SW480 (cell line): ENCODE measurements at regions not wholly inside any gene's neighbourhood (a gene's known extent, or its start where the extent isn't known, plus 50 kb on each side); places are given as distances from the start of the nearest gene placed in this dataset.
"Not testable (repeated sequence)": the region's sequence is repeated elsewhere in the genome, so short reads cannot be mapped to it uniquely, and the experiment has no call there.

Experiments used
- DNase-seq: peaks from one replicate; pipeline ENCODE4 v3.0.0-alpha.2; 2016; ENCODE audit warnings: low spot score

- DNase-seq: no peak
Measured at GRCh38 chr14:31911160-31911559, 165.9 kb upstream of the ARHGAP5 start.

DNA sequence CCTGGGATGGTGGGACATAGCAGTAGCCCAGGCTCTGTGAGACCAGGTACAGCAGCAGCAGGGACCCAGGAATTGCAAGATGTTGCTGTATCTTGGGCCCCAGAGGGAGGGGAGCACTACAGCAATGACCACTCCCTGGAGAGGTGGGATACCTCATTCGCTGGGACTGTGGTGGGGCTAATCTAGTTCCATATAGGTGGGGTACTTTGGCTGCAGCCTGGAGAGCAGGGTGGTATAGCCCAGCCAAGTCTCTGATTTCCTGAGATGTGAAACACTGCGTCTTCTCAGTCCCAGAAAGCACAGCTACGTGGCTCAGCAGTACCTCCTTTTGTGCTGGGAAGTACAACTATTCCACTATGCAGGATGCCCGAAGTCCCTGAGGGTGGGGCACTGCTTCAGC lies 163.7 kb upstream of the ARHGAP5 start:
- DNase-seq: no peak

GRCh38 chr14:31918289-31918688 lies 158.8 kb upstream of the ARHGAP5 start:
- DNase-seq: not testable (repeated sequence)

GRCh38 chr14:31920001-31920400 lies 157.1 kb upstream of the ARHGAP5 start:
- no peak for DNase-seq

DNA sequence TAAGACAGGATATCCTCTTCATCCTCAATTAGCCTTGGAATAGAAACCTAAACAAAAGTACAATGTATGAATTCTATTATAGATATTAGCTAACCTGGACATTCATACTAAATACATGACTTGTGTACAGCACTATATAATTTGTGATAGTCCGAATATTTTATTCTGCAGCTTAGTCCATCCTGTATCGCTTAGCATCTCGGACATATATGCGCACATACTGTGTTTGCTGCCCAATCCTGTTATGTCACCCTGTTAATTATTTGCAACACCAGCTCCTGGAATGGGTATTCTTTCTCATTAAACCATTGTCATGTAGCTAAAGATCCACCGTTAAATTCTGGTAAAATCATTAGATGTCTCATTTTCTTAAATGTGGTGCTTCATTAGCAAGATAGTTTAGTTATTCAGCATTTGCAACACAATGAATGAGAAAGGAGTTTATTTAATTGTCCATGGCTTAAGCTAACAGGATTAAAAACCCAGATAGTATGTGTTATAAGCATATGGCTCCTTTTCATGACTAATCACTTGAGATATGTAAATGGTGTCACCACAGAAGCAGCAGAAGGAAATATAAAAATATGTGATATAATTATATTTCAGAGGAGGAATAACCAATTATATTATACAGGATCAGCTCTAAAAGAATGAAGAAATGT lies 156.0 kb upstream of the ARHGAP5 start:
- DNase-seq: no peak

DNA sequence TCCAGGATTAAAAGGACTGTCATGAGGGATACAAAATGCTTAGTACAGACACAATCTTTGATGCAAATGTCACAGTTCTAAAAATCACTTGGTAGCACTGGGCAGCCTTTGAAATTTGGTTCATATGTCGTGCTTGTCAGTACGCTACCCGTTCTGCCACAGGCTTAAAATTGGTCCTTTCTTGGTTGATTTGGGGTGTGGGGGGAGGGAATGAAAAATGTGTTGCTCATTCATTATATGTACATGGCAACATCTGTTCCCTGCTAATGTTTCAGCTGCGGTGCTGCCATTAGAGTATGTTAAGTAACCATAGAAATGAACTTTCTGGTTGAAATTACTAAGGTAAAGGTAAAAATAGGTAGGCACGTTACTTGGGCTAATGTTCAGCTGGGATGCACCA lies 155.4 kb upstream of the ARHGAP5 start:
- DNase-seq: no peak

DNA sequence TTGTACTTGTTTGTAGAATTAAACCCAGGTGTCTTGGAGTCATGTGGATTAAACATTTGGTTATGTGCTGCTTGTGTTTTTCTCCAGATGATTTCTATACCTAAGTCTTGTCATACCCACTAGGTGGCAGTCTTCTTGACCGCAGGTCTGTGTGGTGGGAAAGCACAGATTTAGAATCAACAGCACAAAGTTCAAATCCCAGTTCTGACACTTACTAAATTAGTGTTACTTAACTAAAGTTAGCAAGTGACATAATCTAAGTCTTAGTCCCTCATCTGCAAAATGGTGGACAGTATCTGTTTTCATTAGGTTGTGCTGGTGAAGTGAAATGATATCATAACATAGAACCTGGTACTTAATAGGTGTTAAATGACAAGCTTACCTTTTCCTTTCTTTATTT lies 151.0 kb upstream of the ARHGAP5 start:
- peak; percentile 50 for DNase-seq

DNA sequence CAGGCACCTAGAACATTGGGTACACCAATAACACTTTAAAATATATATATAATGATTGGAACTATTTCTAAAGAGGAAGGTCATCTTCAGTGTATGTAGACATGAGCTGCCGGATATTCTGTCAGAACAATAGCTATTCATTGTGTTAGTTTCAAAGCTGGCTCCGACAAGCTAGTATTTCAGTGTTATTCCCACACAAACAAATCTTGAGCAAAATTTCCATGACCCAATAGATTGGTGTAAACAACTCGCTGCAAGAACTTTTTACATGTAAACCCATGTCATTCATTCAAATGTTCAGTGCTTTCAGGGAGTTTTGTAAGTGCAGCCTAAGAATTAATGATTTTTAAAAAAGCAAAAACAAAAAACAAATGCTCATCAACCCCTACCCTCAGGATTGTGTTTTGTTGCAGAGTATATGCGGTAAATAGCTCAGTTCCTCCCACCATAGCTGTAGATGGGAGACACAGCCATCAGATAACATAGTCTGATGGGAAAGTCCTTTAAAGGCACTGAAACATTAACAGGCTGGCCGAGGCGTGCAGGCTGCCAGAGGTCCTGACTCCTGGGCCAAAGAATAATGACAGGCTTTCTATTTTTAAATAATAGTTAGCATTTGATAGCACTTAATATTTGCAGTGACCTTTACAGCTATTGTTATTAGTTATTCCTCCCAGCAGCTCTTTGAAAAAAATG lies 150.3 kb upstream of the ARHGAP5 start:
- DNase-seq: no peak

DNA sequence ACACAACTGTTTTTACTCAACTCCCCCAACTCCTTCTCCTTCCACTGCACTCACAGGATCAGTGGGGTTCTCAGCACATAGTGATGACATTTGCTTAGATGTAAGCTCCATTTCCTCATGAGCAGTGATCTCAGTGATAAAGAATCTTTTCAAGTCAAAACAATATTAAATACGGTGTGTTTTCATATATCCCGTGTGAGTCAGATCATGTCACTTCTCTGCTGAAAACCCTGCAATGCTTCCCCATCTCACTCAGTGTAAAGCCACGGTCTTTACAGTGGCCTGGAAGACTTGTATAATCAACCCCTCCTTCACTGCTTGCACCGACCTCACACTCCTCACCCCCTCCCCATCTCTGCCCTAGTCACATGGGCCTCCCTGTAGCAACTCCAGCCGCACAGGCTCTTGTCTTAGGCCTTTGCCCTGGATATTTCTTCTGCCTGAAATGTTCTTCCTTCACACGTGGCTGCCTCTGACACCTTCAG lies 149.7 kb upstream of the ARHGAP5 start:
- DNase-seq: peak; percentile 38

DNA sequence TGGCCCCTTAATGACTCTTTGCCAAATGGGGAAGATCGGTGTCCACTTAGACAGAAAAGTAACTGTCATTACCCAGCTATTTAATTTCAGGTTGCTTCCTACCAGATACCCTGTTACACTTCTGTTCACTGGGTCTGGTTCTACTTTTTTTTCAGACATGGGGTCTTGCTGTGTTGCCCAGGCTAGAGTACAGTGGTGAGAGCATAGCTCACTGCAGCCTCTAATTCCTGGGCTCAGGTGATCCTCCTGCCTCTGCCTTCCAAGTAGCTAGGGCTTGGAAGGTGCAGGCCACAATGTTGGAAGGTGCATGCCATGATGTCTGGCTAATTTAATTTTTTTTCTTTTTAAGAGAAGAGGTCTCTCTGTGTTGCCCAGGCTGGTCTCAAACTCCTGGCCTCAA lies 147.0 kb upstream of the ARHGAP5 start:
- no peak for DNase-seq

DNA sequence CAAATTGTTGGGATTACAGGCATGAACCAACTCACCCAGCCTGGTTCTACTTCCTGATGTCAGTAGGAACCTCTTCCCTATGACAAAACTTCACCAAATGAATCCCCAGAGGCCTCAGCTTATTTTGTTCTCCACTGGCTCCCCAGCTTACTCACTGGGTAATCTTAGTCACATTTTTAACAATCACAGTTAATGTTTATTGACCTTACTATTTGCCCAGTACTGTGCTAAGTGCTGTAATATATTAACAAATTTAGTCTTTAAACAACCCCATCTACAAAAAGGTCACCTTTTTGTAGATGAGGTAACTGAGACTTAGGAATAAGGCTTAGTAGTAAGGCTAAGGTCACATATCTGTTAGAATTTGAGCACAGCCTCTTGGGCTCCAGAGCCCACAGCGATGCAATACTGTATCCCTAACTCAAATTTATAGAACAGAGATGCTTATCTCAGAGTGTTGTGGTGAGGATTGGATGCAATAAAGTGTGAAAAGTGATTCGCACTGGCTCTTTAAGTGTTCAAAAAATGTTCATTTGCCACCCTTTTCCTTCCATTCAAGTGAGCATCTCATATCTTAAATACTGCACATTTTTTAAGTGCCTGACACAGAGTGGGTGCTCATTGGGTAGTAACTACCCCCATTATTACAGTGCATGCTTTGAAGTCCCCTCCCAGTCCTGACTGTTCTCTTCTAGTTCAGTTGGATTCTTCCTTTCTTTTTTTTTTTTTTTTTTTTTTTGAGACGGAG lies 146.4 kb upstream of the ARHGAP5 start:
- no peak for DNase-seq

DNA sequence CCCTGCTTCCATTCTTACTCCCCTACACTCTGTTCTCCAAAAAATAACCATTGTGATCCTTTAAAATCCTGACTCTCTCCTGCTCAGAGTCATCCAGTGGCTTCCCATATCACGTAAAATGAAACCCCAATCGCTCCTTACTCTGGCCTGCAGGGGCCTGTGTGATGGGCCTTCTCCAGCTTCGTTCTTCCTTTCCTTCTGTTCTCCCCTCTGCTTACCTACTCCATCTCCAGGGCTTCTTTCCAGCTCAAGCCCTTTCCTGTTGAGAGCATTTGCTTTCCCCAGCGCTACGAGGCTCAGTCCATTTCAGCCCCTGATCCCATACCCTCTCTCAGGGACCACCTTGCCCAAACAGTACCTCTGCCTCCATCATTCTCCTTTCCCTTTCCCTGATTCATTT lies 144.4 kb upstream of the ARHGAP5 start:
- DNase-seq: no peak

GRCh38 chr14:31933716-31934115 lies 143.4 kb upstream of the ARHGAP5 start:
- DNase-seq: no peak

DNA sequence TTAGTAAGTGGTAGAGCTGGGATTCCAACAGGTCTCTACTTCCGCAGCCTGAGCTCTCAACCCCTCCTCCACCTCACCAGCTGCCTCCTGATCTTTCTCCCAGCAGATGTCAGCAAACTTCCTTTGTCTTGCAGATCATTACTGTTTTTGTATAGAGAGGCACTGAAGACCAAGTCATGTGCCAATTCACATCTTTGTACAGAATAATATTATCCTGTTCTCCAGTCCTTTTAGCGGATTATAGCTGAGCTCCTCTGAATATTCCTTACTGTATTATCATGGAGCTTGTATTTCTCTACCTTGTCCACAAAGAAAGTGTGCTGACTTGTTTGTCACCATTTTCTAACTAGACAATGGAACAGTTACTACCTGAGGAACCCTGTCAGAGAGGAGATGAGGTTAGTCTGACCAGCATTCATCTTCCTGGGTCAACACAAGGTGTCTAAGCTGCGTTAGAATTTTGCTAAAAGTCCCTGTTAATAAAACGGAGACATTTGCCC lies 142.3 kb upstream of the ARHGAP5 start:
- DNase-seq: peak; percentile 83

GRCh38 chr14:31935391-31935790 lies 141.7 kb upstream of the ARHGAP5 start:
- no peak for DNase-seq

DNA sequence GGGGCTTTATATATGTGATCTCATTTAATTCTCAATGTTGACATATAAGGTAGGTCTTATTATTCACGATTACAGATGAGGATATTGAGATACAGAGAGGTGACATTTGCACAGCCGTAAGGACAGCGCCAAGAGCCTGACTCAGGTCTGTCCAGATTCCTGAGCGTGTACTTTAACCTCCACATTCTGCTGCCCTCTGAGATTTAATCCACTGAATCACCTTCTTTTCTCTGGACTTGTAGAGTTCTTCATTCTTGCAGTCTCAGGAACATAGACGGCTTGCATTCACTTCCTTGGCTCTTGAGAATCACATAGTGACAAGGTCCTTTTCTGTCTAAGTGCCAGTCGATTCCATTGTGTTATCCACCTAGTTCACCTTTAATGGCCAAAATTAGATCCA lies 141.0 kb upstream of the ARHGAP5 start:
- DNase-seq: no peak

DNA sequence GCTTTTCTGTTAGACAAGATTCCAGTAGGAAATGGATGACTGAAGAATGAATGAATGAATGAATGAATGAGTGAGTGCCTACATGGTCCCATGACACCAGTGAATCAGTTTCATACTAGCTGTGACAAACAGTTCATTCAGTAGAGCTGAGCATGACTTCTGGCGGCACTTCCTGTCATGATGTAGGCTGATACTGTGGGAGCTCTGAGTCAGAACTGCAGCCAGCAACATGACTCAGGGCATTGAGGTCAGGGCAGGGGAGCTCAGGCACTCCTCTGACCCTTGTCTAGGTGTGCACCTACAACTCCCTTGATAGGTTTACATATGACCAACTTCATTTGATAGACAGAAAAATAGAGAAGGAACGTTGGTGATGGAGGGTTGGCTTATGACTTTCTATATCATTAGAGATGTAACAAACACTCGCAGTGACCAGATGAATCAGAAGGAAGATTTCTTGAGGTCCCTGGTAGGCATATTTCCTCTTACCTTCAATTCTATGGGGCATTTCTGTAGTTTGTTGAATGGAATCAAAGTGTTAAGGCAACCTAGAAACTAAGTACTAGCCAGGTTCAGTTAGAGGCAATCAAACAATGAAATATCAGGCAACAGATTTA lies 139.3 kb upstream of the ARHGAP5 start:
- DNase-seq: peak; percentile 95

GRCh38 chr14:31939934-31940333 lies 137.2 kb upstream of the ARHGAP5 start:
- DNase-seq: no peak

DNA sequence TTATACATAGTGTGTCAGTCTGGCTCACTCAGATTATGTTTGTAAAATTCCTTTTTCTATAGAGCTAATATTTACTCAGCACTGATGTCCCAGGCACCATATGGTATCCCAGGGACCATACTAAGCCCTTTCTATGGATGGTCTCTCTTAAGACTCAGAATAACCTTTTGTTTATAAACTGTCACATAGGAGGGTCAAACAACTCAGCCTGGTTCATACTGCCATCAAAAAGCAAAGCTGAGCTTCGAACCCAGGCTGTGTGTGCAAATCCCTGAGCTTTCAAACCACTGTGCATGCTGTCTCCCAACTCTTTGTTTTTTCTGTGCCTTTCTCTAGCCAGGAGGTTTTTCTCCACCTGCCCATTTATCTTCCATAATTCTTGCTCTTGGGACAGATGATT lies 135.6 kb upstream of the ARHGAP5 start:
- no peak for DNase-seq

GRCh38 chr14:31942166-31942841 lies 134.8 kb upstream of the ARHGAP5 start:
- no peak for DNase-seq

GRCh38 chr14:31943217-31943799 lies 133.8 kb upstream of the ARHGAP5 start:
- no peak for DNase-seq
